HEK293T (cell line): ENCODE measurements at regions not wholly inside any gene's neighbourhood (a gene's known extent, or its start where the extent isn't known, plus 50 kb on each side); places are given as distances from the start of the nearest gene placed in this dataset.

Source experiments
- ELF4 ChIP-seq: fragments of 450-650 bp; IDR thresholded peaks from 2 replicates; pipeline ENCODE4 v1.6.1; 2017; ENCODE audit warnings: antibody characterized with exemption
- FOXA1 ChIP-seq: fragments of 450-650 bp; IDR thresholded peaks from 2 replicates; pipeline ENCODE4 v1.6.1; 2016; ENCODE audit warnings: mild to moderate bottlenecking
- HDGF ChIP-seq: fragments of 450-650 bp; IDR thresholded peaks from 2 replicates; pipeline ENCODE4 v1.6.1; 2017; ENCODE audit warnings: antibody characterized with exemption, borderline replicate concordance
- NFRKB ChIP-seq: fragments of 450-650 bp; IDR thresholded peaks from 2 replicates; pipeline ENCODE4 v1.6.1; 2016; ENCODE audit warnings: mild to moderate bottlenecking, moderate library complexity
- SP1 ChIP-seq: fragments of 450-650 bp; IDR thresholded peaks from 2 replicates; pipeline ENCODE4 v1.6.1; 2017
- SUZ12 ChIP-seq: fragments of 450-650 bp; IDR thresholded peaks from 2 replicates; pipeline ENCODE4 v1.6.1; 2016; ENCODE audit warnings: mild to moderate bottlenecking
- TARDBP ChIP-seq: fragments of 450-650 bp; IDR thresholded peaks from 2 replicates; pipeline ENCODE4 v1.6.1; 2016

- TF ChIP-seq SP1 = no peak
- TF ChIP-seq HDGF = no peak
- no peak for TF ChIP-seq FOXA1
- no peak for TF ChIP-seq NFRKB
- TF ChIP-seq TARDBP = no peak
- TF ChIP-seq SUZ12 = no peak
- no peak for TF ChIP-seq ELF4
These were observed 131.6 kb upstream of the DLGAP1 start for GRCh38 chr18:4586731-4587130.
